GM03348 (cell line): ENCODE measurements at regions not wholly inside any gene's neighbourhood (a gene's known extent, or its start where the extent isn't known, plus 50 kb on each side); places are given as distances from the start of the nearest gene placed in this dataset.

Source experiments
- DNase-seq: peaks from one replicate; pipeline ENCODE4 v3.0.0; 2012; ENCODE audit warnings: low spot score

- DNase-seq, result no peak
These were observed 754.0 kb upstream of the FAT3 start for GRCh38 chr11:91470656-91471055.

- DNase-seq, result no peak
These were observed 764.8 kb upstream of the FAT3 start for GRCh38 chr11:91459840-91460239.

- DNase-seq, result no peak
These were observed 778.4 kb upstream of the FAT3 start for GRCh38 chr11:91446267-91446666.

- no peak for DNase-seq
These were observed 788.8 kb upstream of the FAT3 start for GRCh38 chr11:91435694-91436395.

GRCh38 chr11:91433284-91434010, 791.2 kb upstream of the FAT3 start:
- DNase-seq, result no peak

DNA sequence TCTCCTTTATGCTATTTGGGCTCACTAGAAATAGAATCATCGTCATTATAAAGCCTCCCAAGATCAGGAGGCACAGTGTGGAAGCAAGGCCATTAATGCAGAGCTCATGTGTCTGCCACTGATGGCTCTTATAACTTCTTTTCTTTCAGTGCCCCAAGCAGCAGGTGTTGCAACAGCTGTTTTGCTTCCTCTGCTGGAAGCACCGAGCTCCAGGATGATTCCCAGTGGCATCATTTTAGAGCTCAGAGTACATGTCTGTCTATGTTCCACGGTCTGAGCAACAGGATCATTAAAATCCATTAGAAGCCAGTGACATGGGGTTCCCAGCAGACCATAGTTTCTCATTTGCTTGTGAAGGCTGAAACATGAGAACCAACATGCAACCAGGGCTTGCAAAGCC, 803.0 kb upstream of the FAT3 start:
- DNase-seq, result no peak

DNA sequence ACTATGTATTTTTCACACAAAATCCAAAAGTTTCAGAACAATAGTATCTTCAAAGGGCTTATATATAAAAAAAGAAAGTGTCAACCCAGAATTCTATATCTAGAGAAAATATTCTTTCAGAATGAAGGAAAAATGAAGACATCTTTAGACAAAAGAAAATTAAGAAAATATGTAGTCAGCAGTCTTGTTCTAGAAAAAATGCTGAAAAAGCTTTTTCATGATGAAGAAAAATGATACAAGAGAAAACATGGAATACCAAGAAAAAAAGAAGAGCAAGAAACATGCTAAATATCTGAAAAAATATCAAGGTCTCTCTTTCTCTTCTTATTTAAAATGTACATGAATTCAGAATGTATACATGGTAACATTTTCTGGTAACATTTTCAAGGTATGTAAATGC, 816.8 kb upstream of the FAT3 start:
- no peak for DNase-seq

- DNase-seq, result no peak
These were observed 818.6 kb upstream of the FAT3 start for GRCh38 chr11:91406009-91406408.

- DNase-seq, result no peak
These were observed 820.3 kb upstream of the FAT3 start for GRCh38 chr11:91404344-91404743.

DNA sequence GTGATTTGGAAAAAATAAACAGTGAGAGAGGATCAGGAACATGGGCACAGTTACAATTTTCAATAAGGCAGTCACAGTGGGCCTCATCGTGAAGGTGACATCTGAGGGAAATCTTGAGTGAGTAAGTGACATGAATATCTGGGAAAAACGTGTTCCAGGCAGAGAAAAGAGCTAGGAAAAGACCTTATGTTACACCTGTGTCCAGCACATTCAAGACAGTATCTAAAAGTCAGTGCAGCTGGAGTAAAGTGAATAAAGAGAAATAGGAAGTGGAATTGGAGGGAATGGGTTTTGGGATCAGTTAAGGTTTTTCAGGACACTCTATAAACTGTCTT, 827.5 kb upstream of the FAT3 start:
- no peak for DNase-seq

DNA sequence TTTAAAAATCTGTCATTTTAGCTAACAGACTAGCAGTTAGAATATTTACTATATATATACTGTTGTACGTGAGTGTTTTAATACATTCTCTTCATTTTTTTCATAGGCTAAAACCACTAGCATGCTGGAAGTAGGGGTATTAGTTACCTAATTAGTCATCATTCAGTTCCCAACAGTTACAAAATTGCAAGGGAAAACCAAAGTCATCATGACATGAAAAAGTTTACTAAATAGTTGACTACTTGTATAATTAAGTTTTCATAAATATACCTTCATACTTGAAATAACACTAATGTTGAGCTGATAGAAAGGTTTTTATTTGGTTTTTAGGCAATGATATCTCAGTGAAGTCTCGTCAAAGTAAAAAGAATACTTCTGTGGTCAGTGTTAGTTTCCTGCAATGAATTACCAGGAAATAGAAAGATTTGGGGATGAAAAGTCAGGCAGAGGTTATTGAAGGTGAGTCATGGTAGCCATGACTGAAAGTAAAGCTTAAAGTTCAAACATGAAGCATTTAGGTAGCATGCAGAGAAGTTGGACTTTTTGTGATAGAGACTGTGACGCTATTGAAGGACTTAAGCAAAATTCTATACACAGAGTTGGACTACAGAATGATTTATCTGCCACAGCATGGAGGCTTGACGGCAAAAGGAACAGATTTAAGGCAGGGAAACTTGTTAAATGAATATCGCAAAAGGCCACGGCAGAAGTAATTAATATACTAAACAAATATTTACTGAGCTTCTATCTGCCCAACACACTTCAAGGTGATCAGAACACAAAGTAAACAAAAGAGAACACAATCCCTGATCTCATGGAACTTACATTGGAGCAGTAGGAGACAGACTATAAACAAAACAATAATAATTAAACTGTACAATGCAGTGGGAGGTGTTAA, 828.1 kb upstream of the FAT3 start:
- DNase-seq, result no peak

DNA sequence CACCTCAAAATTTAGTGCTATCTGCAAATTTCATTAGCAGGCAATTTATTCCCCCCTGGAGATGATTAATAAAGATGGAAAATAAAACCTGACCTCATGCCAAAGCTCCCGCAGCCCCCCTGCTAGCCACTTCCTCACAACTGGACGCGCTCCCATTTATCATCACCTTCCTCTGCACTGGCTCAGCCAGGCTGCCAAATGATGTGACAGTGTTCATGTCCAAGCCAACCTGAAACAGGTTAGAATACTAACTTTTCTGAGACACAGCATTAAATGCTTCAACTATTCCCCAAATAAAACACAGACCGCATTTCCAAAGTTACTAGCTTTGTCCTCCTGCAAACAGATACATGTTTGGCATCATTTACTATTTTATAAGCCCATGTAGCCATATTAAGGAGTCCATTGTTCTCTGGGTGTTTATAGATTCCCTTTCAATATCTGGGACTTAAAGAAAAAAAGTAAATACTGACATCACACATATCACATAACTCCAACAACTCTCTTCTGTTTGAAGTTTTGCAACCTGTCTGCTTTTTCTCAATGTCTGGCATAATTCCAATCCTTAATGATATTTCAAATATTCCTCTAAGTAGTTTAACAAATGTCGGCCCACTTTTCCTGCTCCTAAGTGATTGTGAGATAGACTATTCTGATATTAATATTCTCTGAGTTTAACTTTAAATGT, 829.7 kb upstream of the FAT3 start:
- no peak for DNase-seq

DNA sequence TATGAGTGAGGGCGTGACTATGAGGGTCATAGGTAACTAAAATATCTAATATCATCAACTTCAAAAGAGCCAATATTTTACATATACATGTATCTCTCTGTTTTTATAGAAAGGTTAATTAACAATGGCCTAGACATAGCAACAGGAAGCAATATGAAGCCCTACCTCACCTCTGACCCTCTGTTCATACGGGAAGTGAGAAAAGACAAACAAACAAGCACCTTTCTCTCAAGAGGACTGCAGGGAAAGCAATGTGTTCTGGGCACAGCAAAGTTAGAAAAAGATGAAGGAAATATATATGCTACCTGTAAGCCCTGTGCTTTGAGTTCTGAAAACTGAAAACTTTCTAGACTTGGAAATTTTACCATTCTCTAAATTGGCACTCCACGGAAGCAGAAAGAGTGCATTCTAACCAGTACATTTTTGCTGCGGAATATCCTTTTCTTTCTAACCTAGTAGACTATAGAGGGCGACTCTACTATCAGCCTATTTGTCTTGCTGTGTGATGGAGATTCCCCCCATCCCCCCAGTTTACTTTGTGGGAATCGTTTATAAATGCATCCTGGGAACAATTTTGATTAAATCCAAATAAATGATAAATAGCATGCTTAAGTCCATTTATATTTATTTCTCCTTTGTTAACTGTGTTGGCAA, 830.4 kb upstream of the FAT3 start:
- no peak for DNase-seq

GRCh38 chr11:91382946-91383345, 841.7 kb upstream of the FAT3 start:
- no peak for DNase-seq

DNA sequence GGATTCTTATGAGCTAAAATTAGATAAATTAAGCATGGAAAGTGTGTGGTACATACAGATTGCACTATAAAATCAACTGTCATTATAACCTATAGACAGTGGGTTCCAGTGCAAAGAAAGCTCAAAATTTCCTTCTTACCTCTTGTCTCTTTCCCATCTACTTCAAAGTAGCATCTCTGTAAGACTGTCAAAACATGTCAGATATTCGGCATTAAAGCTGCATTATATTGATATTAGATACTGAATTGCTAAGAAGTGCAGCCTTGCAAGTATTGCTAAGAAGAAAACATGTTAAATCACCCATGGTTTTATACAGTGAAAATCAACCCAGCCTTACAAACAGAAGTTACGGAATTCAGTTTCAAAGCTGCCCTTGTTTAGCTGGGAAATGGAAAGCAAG, 849.8 kb upstream of the FAT3 start:
- no peak for DNase-seq

DNA sequence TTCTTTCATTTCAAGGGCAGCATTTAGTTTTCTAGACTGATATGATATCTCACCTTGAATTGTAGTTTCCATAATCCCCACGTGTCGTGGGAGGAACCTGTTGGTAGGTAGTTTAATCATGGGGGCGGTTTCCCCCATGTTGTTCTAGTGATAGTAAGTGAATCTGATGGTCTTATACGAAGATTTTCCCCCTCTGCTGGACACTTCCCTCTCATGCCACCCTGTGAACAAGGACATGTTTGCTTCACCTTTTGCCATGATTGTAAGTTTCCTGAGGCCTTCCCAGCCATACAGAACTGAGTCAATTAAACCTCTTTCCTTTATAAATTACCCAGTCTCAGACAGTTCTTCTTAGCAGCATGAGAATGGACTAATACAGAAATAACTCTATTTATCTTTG, 851.1 kb upstream of the FAT3 start:
- DNase-seq, result no peak

- DNase-seq, result no peak
These were observed 857.8 kb upstream of the FAT3 start for GRCh38 chr11:91366816-91367215.

- no peak for DNase-seq
These were observed 858.5 kb upstream of the FAT3 start for GRCh38 chr11:91365986-91366585.

GRCh38 chr11:91350931-91351330, 873.7 kb upstream of the FAT3 start:
- DNase-seq, result no peak

DNA sequence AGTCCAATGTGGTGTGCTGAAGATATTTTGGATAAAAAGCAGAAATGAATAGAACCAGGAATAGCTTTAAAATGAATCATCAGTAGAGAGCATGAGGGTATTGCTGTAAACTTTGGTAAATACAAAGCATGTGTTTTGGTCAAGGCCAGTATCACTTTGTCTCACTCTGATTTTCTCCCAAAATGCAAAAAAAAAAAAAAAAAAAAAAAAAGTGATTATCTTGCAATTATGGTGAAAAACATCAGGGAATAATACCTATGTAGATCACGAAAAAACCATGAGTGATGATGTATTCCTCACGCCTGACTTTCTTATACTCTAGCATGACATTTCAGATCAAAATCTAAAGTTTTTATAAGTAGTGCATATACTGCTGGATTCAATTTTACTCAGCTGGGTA, 897.9 kb upstream of the FAT3 start:
- DNase-seq, result no peak

GRCh38 chr11:91326280-91326679, 898.3 kb upstream of the FAT3 start:
- no peak for DNase-seq
